H1 (cell line): ENCODE measurements at regions not wholly inside any gene's neighbourhood (a gene's known extent, or its start where the extent isn't known, plus 50 kb on each side); places are given as distances from the start of the nearest gene placed in this dataset.

Experiments
- FOSL1 ChIP-seq: IDR thresholded peaks from 2 replicates; pipeline ENCODE4 v1.6.1; 2011; ENCODE audit warnings: mild to moderate bottlenecking, low read depth, low read length, moderate library complexity; ENCODE audit not compliant: insufficient read depth
- JUND ChIP-seq: IDR thresholded peaks from 2 replicates; pipeline ENCODE4 v1.6.1; 2011; ENCODE audit warnings: mild to moderate bottlenecking, improper control_type of control experiment, low read length
- TCF12 ChIP-seq: IDR thresholded peaks from 2 replicates; pipeline ENCODE4 v1.6.1; 2011; ENCODE audit warnings: low read depth, mild to moderate bottlenecking, low read length
- TF ChIP-seq, protein P1 (sequence below): fragments of 300-600 bp; sonication (generic); IDR thresholded peaks from 2 replicates; pipeline ENCODE4 v1.7.1; 2012; ENCODE audit warnings: low read length, moderate library complexity, mild to moderate bottlenecking, inconsistent platforms; ENCODE audit not compliant: insufficient replicate concordance

DNA sequence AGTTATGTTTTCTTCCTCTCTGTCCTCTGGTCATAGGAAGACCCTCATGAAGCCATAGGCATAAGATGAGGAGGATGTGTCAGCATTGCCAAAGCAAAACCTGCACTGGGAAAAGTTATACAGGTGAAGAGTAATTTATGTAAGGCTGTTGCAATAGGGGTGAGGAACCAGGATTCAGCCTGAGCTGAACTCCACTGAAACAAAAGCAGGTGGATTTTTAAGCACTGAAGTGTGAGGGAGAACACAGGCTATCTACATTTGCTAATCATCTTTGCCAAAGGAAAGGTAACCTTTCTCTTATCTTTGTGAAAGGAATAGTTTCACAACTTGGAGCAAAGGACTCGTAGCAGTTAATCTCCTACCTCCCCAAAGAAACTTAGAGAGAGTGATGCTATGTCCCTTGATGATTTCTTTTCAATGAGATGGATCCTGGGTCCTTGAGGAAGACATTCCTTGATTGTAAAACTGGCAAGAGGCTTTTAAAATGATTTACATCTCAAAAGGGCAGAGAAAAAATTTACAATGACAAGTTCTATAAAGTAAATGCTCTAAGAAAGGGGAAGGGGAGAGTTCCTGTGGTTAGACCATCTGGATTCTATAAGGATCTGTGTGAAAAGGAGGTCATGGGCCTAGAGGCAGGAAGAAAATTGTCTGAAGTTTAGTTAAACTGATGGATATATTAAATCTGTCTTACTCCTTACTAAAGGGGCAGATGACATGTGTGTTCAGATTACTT, 385.4 kb upstream of the CDH7 start (continued):
- TF ChIP-seq JUND (no peak), FOSL1 (no peak), TCF12 (0 out of 2 replicates have a peak, but pooled peaks have one; percentile 45)
- TF ChIP-seq, protein P1, sequence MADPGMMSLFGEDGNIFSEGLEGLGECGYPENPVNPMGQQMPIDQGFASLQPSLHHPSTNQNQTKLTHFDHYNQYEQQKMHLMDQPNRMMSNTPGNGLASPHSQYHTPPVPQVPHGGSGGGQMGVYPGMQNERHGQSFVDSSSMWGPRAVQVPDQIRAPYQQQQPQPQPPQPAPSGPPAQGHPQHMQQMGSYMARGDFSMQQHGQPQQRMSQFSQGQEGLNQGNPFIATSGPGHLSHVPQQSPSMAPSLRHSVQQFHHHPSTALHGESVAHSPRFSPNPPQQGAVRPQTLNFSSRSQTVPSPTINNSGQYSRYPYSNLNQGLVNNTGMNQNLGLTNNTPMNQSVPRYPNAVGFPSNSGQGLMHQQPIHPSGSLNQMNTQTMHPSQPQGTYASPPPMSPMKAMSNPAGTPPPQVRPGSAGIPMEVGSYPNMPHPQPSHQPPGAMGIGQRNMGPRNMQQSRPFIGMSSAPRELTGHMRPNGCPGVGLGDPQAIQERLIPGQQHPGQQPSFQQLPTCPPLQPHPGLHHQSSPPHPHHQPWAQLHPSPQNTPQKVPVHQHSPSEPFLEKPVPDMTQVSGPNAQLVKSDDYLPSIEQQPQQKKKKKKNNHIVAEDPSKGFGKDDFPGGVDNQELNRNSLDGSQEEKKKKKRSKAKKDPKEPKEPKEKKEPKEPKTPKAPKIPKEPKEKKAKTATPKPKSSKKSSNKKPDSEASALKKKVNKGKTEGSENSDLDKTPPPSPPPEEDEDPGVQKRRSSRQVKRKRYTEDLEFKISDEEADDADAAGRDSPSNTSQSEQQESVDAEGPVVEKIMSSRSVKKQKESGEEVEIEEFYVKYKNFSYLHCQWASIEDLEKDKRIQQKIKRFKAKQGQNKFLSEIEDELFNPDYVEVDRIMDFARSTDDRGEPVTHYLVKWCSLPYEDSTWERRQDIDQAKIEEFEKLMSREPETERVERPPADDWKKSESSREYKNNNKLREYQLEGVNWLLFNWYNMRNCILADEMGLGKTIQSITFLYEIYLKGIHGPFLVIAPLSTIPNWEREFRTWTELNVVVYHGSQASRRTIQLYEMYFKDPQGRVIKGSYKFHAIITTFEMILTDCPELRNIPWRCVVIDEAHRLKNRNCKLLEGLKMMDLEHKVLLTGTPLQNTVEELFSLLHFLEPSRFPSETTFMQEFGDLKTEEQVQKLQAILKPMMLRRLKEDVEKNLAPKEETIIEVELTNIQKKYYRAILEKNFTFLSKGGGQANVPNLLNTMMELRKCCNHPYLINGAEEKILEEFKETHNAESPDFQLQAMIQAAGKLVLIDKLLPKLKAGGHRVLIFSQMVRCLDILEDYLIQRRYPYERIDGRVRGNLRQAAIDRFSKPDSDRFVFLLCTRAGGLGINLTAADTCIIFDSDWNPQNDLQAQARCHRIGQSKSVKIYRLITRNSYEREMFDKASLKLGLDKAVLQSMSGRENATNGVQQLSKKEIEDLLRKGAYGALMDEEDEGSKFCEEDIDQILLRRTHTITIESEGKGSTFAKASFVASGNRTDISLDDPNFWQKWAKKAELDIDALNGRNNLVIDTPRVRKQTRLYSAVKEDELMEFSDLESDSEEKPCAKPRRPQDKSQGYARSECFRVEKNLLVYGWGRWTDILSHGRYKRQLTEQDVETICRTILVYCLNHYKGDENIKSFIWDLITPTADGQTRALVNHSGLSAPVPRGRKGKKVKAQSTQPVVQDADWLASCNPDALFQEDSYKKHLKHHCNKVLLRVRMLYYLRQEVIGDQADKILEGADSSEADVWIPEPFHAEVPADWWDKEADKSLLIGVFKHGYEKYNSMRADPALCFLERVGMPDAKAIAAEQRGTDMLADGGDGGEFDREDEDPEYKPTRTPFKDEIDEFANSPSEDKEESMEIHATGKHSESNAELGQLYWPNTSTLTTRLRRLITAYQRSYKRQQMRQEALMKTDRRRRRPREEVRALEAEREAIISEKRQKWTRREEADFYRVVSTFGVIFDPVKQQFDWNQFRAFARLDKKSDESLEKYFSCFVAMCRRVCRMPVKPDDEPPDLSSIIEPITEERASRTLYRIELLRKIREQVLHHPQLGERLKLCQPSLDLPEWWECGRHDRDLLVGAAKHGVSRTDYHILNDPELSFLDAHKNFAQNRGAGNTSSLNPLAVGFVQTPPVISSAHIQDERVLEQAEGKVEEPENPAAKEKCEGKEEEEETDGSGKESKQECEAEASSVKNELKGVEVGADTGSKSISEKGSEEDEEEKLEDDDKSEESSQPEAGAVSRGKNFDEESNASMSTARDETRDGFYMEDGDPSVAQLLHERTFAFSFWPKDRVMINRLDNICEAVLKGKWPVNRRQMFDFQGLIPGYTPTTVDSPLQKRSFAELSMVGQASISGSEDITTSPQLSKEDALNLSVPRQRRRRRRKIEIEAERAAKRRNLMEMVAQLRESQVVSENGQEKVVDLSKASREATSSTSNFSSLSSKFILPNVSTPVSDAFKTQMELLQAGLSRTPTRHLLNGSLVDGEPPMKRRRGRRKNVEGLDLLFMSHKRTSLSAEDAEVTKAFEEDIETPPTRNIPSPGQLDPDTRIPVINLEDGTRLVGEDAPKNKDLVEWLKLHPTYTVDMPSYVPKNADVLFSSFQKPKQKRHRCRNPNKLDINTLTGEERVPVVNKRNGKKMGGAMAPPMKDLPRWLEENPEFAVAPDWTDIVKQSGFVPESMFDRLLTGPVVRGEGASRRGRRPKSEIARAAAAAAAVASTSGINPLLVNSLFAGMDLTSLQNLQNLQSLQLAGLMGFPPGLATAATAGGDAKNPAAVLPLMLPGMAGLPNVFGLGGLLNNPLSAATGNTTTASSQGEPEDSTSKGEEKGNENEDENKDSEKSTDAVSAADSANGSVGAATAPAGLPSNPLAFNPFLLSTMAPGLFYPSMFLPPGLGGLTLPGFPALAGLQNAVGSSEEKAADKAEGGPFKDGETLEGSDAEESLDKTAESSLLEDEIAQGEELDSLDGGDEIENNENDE = peak; percentile 79
- TF ChIP-seq, all 59 proteins: peak for 3
